AG09319 (cell line): ENCODE measurements at regions not wholly inside any gene's neighbourhood (a gene's known extent, or its start where the extent isn't known, plus 50 kb on each side); places are given as distances from the start of the nearest gene placed in this dataset.

Experiments used
- DNase-seq: peaks from one replicate; pipeline ENCODE4 v3.0.0-alpha.2; 2010; ENCODE audit warnings: low read depth; ENCODE audit errors: extremely low read depth
- CTCF ChIP-seq: IDR thresholded peaks from 2 replicates; pipeline ENCODE4 v1.5.1; 2011; ENCODE audit warnings: low read depth, mild to moderate bottlenecking, inconsistent platforms, low read length, moderate library complexity

GRCh38 chr15:87454860-87455259, 801.7 kb downstream of the NTRK3 start:
- TF ChIP-seq CTCF, result no peak
- DNase-seq, result no peak

GRCh38 chr15:87450314-87450713, 806.2 kb downstream of the NTRK3 start:
- DNase-seq, result no peak
- TF ChIP-seq CTCF, result no peak

- no peak for DNase-seq
- TF ChIP-seq CTCF, result no peak
Measured at GRCh38 chr15:87439090-87439489, 817.4 kb downstream of the NTRK3 start.

- TF ChIP-seq CTCF, result no peak
- no peak for DNase-seq
Measured at GRCh38 chr15:87433871-87434270, 822.7 kb downstream of the NTRK3 start.

- no peak for TF ChIP-seq CTCF
- DNase-seq, result no peak
Measured at GRCh38 chr15:87429754-87430153, 826.8 kb downstream of the NTRK3 start.

GRCh38 chr15:87420017-87420416, 836.5 kb downstream of the NTRK3 start:
- DNase-seq, result no peak
- no peak for TF ChIP-seq CTCF

- no peak for TF ChIP-seq CTCF
- DNase-seq, result no peak
Measured at GRCh38 chr15:87419344-87419743, 837.2 kb downstream of the NTRK3 start.
